ENCODE measurements at regions not wholly inside any gene's neighbourhood (a gene's known extent, or its start where the extent isn't known, plus 50 kb on each side); places are given as distances from the start of the nearest gene placed in this dataset.

DNA sequence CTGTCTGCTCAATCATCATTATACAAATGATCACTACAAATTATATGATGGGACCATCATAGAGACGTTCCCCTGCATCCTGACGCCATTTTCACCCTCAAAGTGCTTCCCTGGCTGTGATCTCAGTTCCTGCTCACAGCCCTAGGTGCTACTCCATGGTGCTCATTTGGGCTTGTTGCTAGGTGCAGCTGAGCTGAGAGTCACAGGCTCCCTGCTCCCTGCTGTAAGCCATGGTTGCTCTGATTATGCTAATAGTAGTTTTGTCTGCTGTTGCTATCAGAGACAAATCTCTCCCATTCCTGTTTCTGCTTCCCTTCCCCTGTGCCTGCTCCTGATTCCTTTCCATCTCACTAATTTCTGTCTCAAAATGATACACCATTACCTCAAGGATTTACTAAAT, 474.3 kb downstream of the METTL15 start:
- Mint-ChIP-seq H3K27ac (no peak overlapping the region), H3K9me3 (ENCODE audit: insufficient read depth) (no peaks in the 10 kb centered on the region), H3K27me3 (no peaks in the 10 kb centered on the region), H3K4me3 (no peak overlapping the region), H3K4me1 (no peaks in the 10 kb centered on the region)
- Histone ChIP-seq H3K9ac (ENCODE audit: low read length) (no peak overlapping the region), H3K4me3 (ENCODE audit: control extremely low read depth in 1 of 5, extremely low read depth in 1 of 5, insufficient read depth in 1 of 5, low read depth in 2 of 5, low read length in 4 of 5) (no peak overlapping the region), H4K20me1 (ENCODE audit: control insufficient read depth, insufficient read depth, low read length, poor library complexity, severe bottlenecking) (no peaks in the 10 kb centered on the region), H3K36me3 (replicated peaks in 1 of 2; ENCODE audit: control extremely low read depth in 1 of 2, control insufficient read depth in 1 of 2, extremely low read depth in 1 of 2, insufficient read depth in 2 of 2, low read length in 1 of 2) (no peaks in the 10 kb centered on the region), H3K79me2 (ENCODE audit: control insufficient read depth, insufficient read depth, low read length) (no peaks in the 10 kb centered on the region), H2AFZ (ENCODE audit: insufficient read depth, low read depth, low read length, poor library complexity, severe bottlenecking) (no peak overlapping the region), H3K4me1 (ENCODE audit: control insufficient read depth in 2 of 2, insufficient read depth in 2 of 2, low read length in 2 of 2) (no peaks in the 10 kb centered on the region), H3K27me3 (replicated peaks in 1 of 4; ENCODE audit: control extremely low read depth in 1 of 4, control insufficient read depth in 3 of 4, insufficient read depth in 4 of 4, low read length in 3 of 4) (no peaks in the 10 kb centered on the region), H3K9me3 (ENCODE audit: control extremely low read depth in 1 of 3, control insufficient read depth in 2 of 3, insufficient read depth in 1 of 3, low read length in 2 of 3) (no peaks in the 10 kb centered on the region), H3K4me2 (replicated peaks; ENCODE audit: low read depth, low read length, poor library complexity, severe bottlenecking) (no peak overlapping the region), H3K27ac (ENCODE audit: low read length in 2 of 2) (no peak overlapping the region)
- no peak for ATAC-seq (ENCODE audit: low read depth)
- CTCF ChIA-PET: no interaction called here
- no peak for DNase-seq
- TF ChIP-seq, protein P1, sequence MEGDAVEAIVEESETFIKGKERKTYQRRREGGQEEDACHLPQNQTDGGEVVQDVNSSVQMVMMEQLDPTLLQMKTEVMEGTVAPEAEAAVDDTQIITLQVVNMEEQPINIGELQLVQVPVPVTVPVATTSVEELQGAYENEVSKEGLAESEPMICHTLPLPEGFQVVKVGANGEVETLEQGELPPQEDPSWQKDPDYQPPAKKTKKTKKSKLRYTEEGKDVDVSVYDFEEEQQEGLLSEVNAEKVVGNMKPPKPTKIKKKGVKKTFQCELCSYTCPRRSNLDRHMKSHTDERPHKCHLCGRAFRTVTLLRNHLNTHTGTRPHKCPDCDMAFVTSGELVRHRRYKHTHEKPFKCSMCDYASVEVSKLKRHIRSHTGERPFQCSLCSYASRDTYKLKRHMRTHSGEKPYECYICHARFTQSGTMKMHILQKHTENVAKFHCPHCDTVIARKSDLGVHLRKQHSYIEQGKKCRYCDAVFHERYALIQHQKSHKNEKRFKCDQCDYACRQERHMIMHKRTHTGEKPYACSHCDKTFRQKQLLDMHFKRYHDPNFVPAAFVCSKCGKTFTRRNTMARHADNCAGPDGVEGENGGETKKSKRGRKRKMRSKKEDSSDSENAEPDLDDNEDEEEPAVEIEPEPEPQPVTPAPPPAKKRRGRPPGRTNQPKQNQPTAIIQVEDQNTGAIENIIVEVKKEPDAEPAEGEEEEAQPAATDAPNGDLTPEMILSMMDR (IDR thresholded peaks at IDR 0.05): no peak
- TF ChIP-seq EZH2 (IDR thresholded peaks at IDR 0.05; ENCODE audit: borderline replicate concordance, insufficient read depth, low read depth, low read length, poor library complexity, severe bottlenecking): no peak
- POLR2A ChIA-PET: no interaction called here
- WGBS (ENCODE audit: insufficient coverage): 48% methylated on average over 2 of the region's 2 CpGs
- intact Hi-C loops (cut with micrococcal nuclease): no loop called here

GRCh38 chr11:28581286-28582242, 473.4 kb downstream of the METTL15 start:
- Histone ChIP-seq H3K4me1 (ENCODE audit: control insufficient read depth in 2 of 2, insufficient read depth in 2 of 2, low read length in 2 of 2) (no peaks in the 10 kb centered on the region), H3K9me3 (ENCODE audit: control extremely low read depth in 1 of 3, control insufficient read depth in 2 of 3, insufficient read depth in 1 of 3, low read length in 2 of 3) (no peaks in the 10 kb centered on the region), H3K79me2 (ENCODE audit: control insufficient read depth, insufficient read depth, low read length) (no peaks in the 10 kb centered on the region), H3K27ac (ENCODE audit: low read length in 2 of 2) (no peak overlapping the region), H3K4me2 (replicated peaks; ENCODE audit: low read depth, low read length, poor library complexity, severe bottlenecking) (no peak overlapping the region), H3K4me3 (ENCODE audit: control extremely low read depth in 1 of 5, extremely low read depth in 1 of 5, insufficient read depth in 1 of 5, low read depth in 2 of 5, low read length in 4 of 5) (no peak overlapping the region), H3K9ac (ENCODE audit: low read length) (no peak overlapping the region), H4K20me1 (ENCODE audit: control insufficient read depth, insufficient read depth, low read length, poor library complexity, severe bottlenecking) (no peaks in the 10 kb centered on the region), H2AFZ (ENCODE audit: insufficient read depth, low read depth, low read length, poor library complexity, severe bottlenecking) (no peak overlapping the region), H3K27me3 (replicated peaks in 1 of 4; ENCODE audit: control extremely low read depth in 1 of 4, control insufficient read depth in 3 of 4, insufficient read depth in 4 of 4, low read length in 3 of 4) (no peaks in the 10 kb centered on the region), H3K36me3 (replicated peaks in 1 of 2; ENCODE audit: control extremely low read depth in 1 of 2, control insufficient read depth in 1 of 2, extremely low read depth in 1 of 2, insufficient read depth in 2 of 2, low read length in 1 of 2) (no peaks in the 10 kb centered on the region)
- Mint-ChIP-seq H3K4me3 (no peak overlapping the region), H3K9me3 (ENCODE audit: insufficient read depth) (no peaks in the 10 kb centered on the region), H3K27me3 (no peaks in the 10 kb centered on the region), H3K4me1 (no peaks in the 10 kb centered on the region), H3K27ac (no peak overlapping the region)
- POLR2A ChIA-PET: no interaction called here
- ATAC-seq (ENCODE audit: low read depth): no peak
- intact Hi-C loops (cut with micrococcal nuclease): no loop called here
- no peak for DNase-seq
- no peak for TF ChIP-seq EZH2 (IDR thresholded peaks at IDR 0.05; ENCODE audit: borderline replicate concordance, insufficient read depth, low read depth, low read length, poor library complexity, severe bottlenecking)
- TF ChIP-seq, protein P1 (IDR thresholded peaks at IDR 0.05): no peak
- WGBS (ENCODE audit: insufficient coverage): 76% methylated on average over 5 of the region's 17 CpGs
- CTCF ChIA-PET: no interaction called here

Measured in B cell (primary cell).